Kidney (tissue), 13 donors: ENCODE measurements at regions not wholly inside any gene's neighbourhood (a gene's known extent, or its start where the extent isn't known, plus 50 kb on each side); places are given as distances from the start of the nearest gene placed in this dataset.

Source experiments
- DNase-seq, 5 donors: peaks; one replicate each; pipeline ENCODE4 v3.0.0-alpha.2; 2013 to 2020
- FAIRE-seq: peaks from 2 replicates; lab custom pipeline; 2012; peaks lifted over from hg19 to GRCh38; lab: Jason Lieb, UNC
- H3K27ac ChIP-seq, 2 donors: one replicate each; pipeline ENCODE4 v1.7.0; 2013; ENCODE audit warnings: low read depth in 2 of 2, low read length in 2 of 2, inconsistent platforms in 1 of 2
- H3K27me3 ChIP-seq: one replicate; pipeline ENCODE4 v1.7.1; 2013; ENCODE audit warnings: low read length, inconsistent platforms; ENCODE audit not compliant: control insufficient read depth, insufficient read depth
- H3K36me3 ChIP-seq, 3 donors: one replicate each; pipeline versions ENCODE4 v1.7.0 to v1.7.1; 2013; ENCODE audit warnings: low read length in 3 of 3, control low read depth in 1 of 3, inconsistent platforms in 1 of 3; ENCODE audit not compliant: insufficient read depth in 3 of 3, control insufficient read depth in 2 of 3
- H3K4me1 ChIP-seq, 3 donors: one replicate each; pipeline versions ENCODE4 v1.7.0 to v1.7.1; 2013; ENCODE audit warnings: low read length in 3 of 3, inconsistent platforms in 1 of 3, low read depth in 1 of 3; ENCODE audit not compliant: control insufficient read depth in 2 of 3, insufficient read depth in 2 of 3
- H3K4me3 ChIP-seq, 3 donors: one replicate each; pipeline versions ENCODE4 v1.7.0 to v1.8.1; 2013; ENCODE audit warnings: low read length in 3 of 3, control low read depth in 1 of 3, inconsistent platforms in 1 of 3
- H3K9ac ChIP-seq, 3 donors: one replicate each; pipeline versions ENCODE4 v1.7.0 to v1.7.1; 2013; ENCODE audit warnings: low read length in 3 of 3, control low read depth in 1 of 3, inconsistent platforms in 1 of 3
- H3K9me3 ChIP-seq, 3 donors: one replicate each; pipeline versions ENCODE4 v1.7.0 to v1.7.1; 2013; ENCODE audit warnings: low read length in 3 of 3, control low read depth in 1 of 3, inconsistent platforms in 1 of 3; ENCODE audit not compliant: control insufficient read depth in 2 of 3, insufficient read depth in 1 of 3
- intact Hi-C: fragments of 100-400 bp; cut with DNase I; formaldehyde crosslinking; loops from one replicate; pipeline ENCODE4 v1.11.1; 2022
- TF ChIP-seq, protein P1 (sequence below): IDR thresholded peaks from 3 replicates; pipeline ENCODE4 v1.5.1; 2012; ENCODE audit warnings: mild to moderate bottlenecking, moderate library complexity, borderline replicate concordance; ENCODE audit not compliant: insufficient read depth; ENCODE audit errors: extremely low read depth
- donor health status: control.
- donor health status: control.
- donor health status: control.
- donor health status: control.
- donor health status: control.
- donor health status: DM: yes; HTN: yes; CAD: no.
- donor health status: Normal renal cell carcinoma (clear cell type).

DNA sequence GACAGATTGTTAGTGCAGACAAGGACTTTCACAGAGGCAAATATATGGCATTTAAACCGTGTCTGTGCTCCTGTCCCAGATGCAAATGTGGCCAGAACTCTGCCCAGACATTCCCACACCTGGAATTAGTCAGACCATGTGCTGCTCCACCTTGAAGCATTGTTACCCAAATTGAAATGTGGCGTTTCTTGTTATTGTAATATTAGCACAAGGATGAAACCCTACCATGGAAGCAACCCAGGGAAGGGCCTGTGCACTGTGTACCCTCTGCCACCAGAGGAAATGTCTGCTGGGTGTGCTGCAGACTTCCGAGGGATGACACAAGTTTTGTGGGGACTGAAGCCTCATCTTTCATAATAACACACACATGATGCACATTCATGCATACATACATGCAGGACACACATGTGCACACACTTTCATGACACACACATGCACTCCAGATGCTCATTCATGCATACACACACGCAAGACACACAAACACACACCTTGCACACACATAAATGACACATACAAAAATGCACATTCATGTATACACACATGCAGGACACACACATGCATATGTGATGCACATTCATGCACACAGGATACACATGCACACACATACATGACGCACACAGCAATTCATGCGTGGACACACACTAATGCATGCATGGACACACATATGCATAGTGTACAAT, 133.2 kb upstream of the SNTG2 start:
- no peak for FAIRE-seq

DNA sequence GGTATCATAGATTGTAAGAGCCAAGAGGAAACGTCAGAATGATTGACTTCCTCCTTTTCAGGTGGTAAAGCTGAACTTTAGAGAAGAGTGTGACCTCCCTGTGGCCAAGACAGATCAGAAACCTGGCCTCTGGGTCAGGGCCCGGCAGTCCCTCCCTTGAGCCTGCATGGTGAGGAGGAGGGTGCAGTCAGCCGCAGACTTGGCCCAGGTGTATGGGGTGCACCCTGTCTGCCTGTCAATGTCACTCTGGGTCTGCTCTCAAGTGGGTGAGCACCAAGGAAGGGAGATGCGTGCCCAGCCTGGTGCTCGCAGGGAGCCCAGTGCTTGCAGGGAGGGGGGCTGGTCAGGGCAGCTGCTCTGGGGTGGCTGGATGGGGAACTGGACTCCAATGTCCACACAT, 134.4 kb upstream of the SNTG2 start:
- intact Hi-C loops, result no loop called here
- no peaks in the 10 kb centered on the region for H3K4me1 ChIP-seq
- H3K9ac ChIP-seq, result no peak overlapping the region
- no peaks in the 10 kb centered on the region for H3K27me3 ChIP-seq
- no peak overlapping the region for H3K4me3 ChIP-seq
- TF ChIP-seq, protein P1, sequence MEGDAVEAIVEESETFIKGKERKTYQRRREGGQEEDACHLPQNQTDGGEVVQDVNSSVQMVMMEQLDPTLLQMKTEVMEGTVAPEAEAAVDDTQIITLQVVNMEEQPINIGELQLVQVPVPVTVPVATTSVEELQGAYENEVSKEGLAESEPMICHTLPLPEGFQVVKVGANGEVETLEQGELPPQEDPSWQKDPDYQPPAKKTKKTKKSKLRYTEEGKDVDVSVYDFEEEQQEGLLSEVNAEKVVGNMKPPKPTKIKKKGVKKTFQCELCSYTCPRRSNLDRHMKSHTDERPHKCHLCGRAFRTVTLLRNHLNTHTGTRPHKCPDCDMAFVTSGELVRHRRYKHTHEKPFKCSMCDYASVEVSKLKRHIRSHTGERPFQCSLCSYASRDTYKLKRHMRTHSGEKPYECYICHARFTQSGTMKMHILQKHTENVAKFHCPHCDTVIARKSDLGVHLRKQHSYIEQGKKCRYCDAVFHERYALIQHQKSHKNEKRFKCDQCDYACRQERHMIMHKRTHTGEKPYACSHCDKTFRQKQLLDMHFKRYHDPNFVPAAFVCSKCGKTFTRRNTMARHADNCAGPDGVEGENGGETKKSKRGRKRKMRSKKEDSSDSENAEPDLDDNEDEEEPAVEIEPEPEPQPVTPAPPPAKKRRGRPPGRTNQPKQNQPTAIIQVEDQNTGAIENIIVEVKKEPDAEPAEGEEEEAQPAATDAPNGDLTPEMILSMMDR, result no peak
- no peaks in the 10 kb centered on the region for H3K9me3 ChIP-seq
- FAIRE-seq (no peak), DNase-seq (no peak)
- no peak overlapping the region for H3K27ac ChIP-seq
- H3K36me3 ChIP-seq, result no peaks in the 10 kb centered on the region

More for the DNA sequence above, 133.2 kb upstream of the SNTG2 start:
- no peaks in the 10 kb centered on the region for H3K4me1 ChIP-seq
- no peak overlapping the region for H3K27ac ChIP-seq
- no peak overlapping the region for H3K9ac ChIP-seq
- no peaks in the 10 kb centered on the region for H3K27me3 ChIP-seq
- intact Hi-C loops, result no loop called here
- TF ChIP-seq, protein P1, result no peak
- no peaks in the 10 kb centered on the region for H3K9me3 ChIP-seq
- no peak overlapping the region for H3K4me3 ChIP-seq
- no peaks in the 10 kb centered on the region for H3K36me3 ChIP-seq
- DNase-seq, result no peak

DNA sequence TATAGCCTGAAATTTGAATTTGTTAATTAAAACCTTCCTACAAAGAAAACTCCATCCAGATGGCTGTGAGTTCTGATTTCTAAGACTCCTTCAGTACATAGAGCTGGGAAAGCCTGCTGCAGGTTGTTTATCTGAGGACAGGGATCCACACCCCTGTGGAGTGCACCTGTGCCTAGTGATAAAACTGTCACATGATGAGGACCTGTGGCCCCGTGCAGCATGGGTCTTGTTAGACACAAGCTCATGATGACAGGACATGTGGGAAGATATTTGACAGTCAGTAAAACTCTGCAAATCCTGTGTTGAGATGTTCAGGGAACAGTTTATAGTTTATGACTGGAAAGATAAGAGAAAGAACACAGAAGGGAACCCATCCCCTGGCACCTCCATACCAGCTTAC, 133.2 kb upstream of the TMEM18 start:
- Histone ChIP-seq H3K9me3 (no peaks in the 10 kb centered on the region), H3K36me3 (no peaks in the 10 kb centered on the region), H3K27me3 (no peaks in the 10 kb centered on the region), H3K9ac (no peak overlapping the region), H3K27ac (no peak overlapping the region), H3K4me3 (no peak overlapping the region), H3K4me1 (no peaks in the 10 kb centered on the region)
- TF ChIP-seq, protein P1, result no peak
- intact Hi-C loops, result no loop called here
- DNase-seq, result no peak
- FAIRE-seq, result no peak

DNA sequence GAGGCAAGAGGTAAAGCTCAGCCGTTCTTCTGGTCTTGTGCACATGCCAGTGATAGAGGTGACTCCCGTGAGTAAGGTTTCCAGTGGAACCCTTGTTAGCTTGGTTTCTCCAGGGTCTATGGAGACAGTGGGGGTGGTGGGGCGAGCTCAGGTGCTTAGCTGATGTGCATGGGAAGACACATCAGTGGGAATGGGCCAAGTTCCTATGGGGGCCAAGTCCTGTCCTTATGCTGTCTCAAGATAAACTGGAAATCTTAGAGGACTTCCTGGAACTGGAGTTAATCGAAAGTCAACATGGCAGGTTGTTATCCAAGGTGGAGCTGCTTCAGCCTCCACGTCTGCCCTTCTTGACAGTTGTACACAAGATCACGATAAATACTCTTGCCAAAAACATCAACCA, 130.1 kb upstream of the TMEM18 start:
- Histone ChIP-seq H3K27me3 (no peaks in the 10 kb centered on the region), H3K9me3 (no peaks in the 10 kb centered on the region), H3K36me3 (no peaks in the 10 kb centered on the region), H3K4me3 (no peak overlapping the region), H3K9ac (no peak overlapping the region), H3K4me1 (no peaks in the 10 kb centered on the region), H3K27ac (no peak overlapping the region)
- intact Hi-C loops, result no loop called here
- TF ChIP-seq, protein P1, result no peak
- no peak for DNase-seq
- no peak for FAIRE-seq
